ENCODE measurements at regions not wholly inside any gene's neighbourhood (a gene's known extent, or its start where the extent isn't known, plus 50 kb on each side); places are given as distances from the start of the nearest gene placed in this dataset.

GRCh38 chr14:73780896-73781295, 66.7 kb upstream of the PNMA1 start:
- DNase-seq (ENCODE audit: low read depth), result no peak

GRCh38 chr14:73780391-73780790, 66.2 kb upstream of the PNMA1 start:
- no peak for DNase-seq (ENCODE audit: low read depth)

- no peak for DNase-seq (ENCODE audit: low read depth)
These were observed 64.6 kb upstream of the PNMA1 start for GRCh38 chr14:73778736-73779135.

GRCh38 chr14:73777420-73777819, 63.2 kb upstream of the PNMA1 start:
- no peak for DNase-seq (ENCODE audit: low read depth)

GRCh38 chr14:73776194-73776537, 62.0 kb upstream of the PNMA1 start:
- no peak for DNase-seq (ENCODE audit: low read depth)

- no peak for DNase-seq (ENCODE audit: low read depth)
These were observed 61.4 kb upstream of the PNMA1 start for GRCh38 chr14:73775339-73776193.

GRCh38 chr14:73774671-73775070, 60.5 kb upstream of the PNMA1 start:
- no peak for DNase-seq (ENCODE audit: low read depth)

- DNase-seq (ENCODE audit: low read depth), result no peak
These were observed 60.0 kb upstream of the PNMA1 start for GRCh38 chr14:73774241-73774570.

- no peak for DNase-seq (ENCODE audit: low read depth)
These were observed 59.5 kb upstream of the PNMA1 start for GRCh38 chr14:73773441-73774240.

- peak; percentile 56 for DNase-seq (ENCODE audit: low read depth)
These were observed 57.9 kb upstream of the PNMA1 start for GRCh38 chr14:73771848-73772638.

GRCh38 chr14:73770977-73771847, 57.0 kb upstream of the PNMA1 start:
- DNase-seq (ENCODE audit: low read depth), result no peak

- no peak for DNase-seq (ENCODE audit: low read depth)
These were observed 53.9 kb upstream of the PNMA1 start for GRCh38 chr14:73768107-73768506.

GRCh38 chr14:73764406-73765280, 50.5 kb upstream of the PNMA1 start:
- no peak for DNase-seq (ENCODE audit: low read depth)
